ENCODE measurements at regions not wholly inside any gene's neighbourhood (a gene's known extent, or its start where the extent isn't known, plus 50 kb on each side); places are given as distances from the start of the nearest gene placed in this dataset.

- no peak overlapping the region for H3K27ac Mint-ChIP-seq
- Histone ChIP-seq H3K36me3 (replicated peaks in 1 of 2; ENCODE audit: control extremely low read depth in 1 of 2, control insufficient read depth in 1 of 2, extremely low read depth in 1 of 2, insufficient read depth in 2 of 2, low read length in 1 of 2) (no peaks in the 10 kb centered on the region), H3K9me3 (ENCODE audit: control extremely low read depth in 1 of 3, control insufficient read depth in 2 of 3, insufficient read depth in 1 of 3, low read length in 2 of 3) (no peaks in the 10 kb centered on the region), H3K4me1 (ENCODE audit: control insufficient read depth in 2 of 2, insufficient read depth in 2 of 2, low read length in 2 of 2) (no peaks in the 10 kb centered on the region), H3K9ac (ENCODE audit: low read length) (no peak overlapping the region), H2AFZ (ENCODE audit: insufficient read depth, low read depth, low read length, poor library complexity, severe bottlenecking) (no peak overlapping the region), H4K20me1 (ENCODE audit: control insufficient read depth, insufficient read depth, low read length, poor library complexity, severe bottlenecking) (no peaks in the 10 kb centered on the region), H3K27ac (ENCODE audit: low read length in 2 of 2) (no peak overlapping the region), H3K79me2 (ENCODE audit: control insufficient read depth, insufficient read depth, low read length) (no peaks in the 10 kb centered on the region), H3K4me3 (ENCODE audit: control extremely low read depth in 1 of 5, extremely low read depth in 1 of 5, insufficient read depth in 1 of 5, low read depth in 2 of 5, low read length in 4 of 5) (no peak overlapping the region), H3K27me3 (replicated peaks in 1 of 4; ENCODE audit: control extremely low read depth in 1 of 4, control insufficient read depth in 3 of 4, insufficient read depth in 4 of 4, low read length in 3 of 4) (peaks cover 0 to 8% (median 2%) of the 10 kb centered on the region in 4 experiments), H3K4me2 (replicated peaks; ENCODE audit: low read depth, low read length, poor library complexity, severe bottlenecking) (no peak overlapping the region)
- ChIA-PET POLR2A (no interaction called here), CTCF (interaction anchor here (0.9 to 2.8 kb wide), 6 partner anchors 8 to 734 kb away, joined by 3 to 21 read pairs (median 6); no protein-coding TSS in a partner anchor)
- no CpG with 5 or more reads among the region's 3 CpGs for WGBS (ENCODE audit: insufficient coverage)
- H3K4me3 Mint-ChIP-seq = no peak overlapping the region
- peaks cover 23% of the 10 kb centered on the region for H3K27me3 Mint-ChIP-seq
- intact Hi-C loops (cut with micrococcal nuclease) = no loop called here
- no peak for DNase-seq
- no peak for ATAC-seq (ENCODE audit: low read depth)
- H3K4me1 Mint-ChIP-seq = no peaks in the 10 kb centered on the region
- TF ChIP-seq, protein P1, sequence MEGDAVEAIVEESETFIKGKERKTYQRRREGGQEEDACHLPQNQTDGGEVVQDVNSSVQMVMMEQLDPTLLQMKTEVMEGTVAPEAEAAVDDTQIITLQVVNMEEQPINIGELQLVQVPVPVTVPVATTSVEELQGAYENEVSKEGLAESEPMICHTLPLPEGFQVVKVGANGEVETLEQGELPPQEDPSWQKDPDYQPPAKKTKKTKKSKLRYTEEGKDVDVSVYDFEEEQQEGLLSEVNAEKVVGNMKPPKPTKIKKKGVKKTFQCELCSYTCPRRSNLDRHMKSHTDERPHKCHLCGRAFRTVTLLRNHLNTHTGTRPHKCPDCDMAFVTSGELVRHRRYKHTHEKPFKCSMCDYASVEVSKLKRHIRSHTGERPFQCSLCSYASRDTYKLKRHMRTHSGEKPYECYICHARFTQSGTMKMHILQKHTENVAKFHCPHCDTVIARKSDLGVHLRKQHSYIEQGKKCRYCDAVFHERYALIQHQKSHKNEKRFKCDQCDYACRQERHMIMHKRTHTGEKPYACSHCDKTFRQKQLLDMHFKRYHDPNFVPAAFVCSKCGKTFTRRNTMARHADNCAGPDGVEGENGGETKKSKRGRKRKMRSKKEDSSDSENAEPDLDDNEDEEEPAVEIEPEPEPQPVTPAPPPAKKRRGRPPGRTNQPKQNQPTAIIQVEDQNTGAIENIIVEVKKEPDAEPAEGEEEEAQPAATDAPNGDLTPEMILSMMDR (IDR thresholded peaks at IDR 0.05) = no peak
- no peak for TF ChIP-seq EZH2 (IDR thresholded peaks at IDR 0.05; ENCODE audit: borderline replicate concordance, insufficient read depth, low read depth, low read length, poor library complexity, severe bottlenecking)
- no peaks in the 10 kb centered on the region for H3K9me3 Mint-ChIP-seq (ENCODE audit: insufficient read depth)
Measured at GRCh38 chr2:18380321-18380720, 180.1 kb downstream of the RDH14 start.

- Histone ChIP-seq H4K20me1 (ENCODE audit: control insufficient read depth, insufficient read depth, low read length, poor library complexity, severe bottlenecking) (no peaks in the 10 kb centered on the region), H2AFZ (ENCODE audit: insufficient read depth, low read depth, low read length, poor library complexity, severe bottlenecking) (no peak overlapping the region), H3K4me3 (ENCODE audit: control extremely low read depth in 1 of 5, extremely low read depth in 1 of 5, insufficient read depth in 1 of 5, low read depth in 2 of 5, low read length in 4 of 5) (no peak overlapping the region), H3K27ac (ENCODE audit: low read length in 2 of 2) (no peak overlapping the region), H3K4me2 (replicated peaks; ENCODE audit: low read depth, low read length, poor library complexity, severe bottlenecking) (no peak overlapping the region), H3K9ac (ENCODE audit: low read length) (no peak overlapping the region), H3K9me3 (ENCODE audit: control extremely low read depth in 1 of 3, control insufficient read depth in 2 of 3, insufficient read depth in 1 of 3, low read length in 2 of 3) (no peaks in the 10 kb centered on the region), H3K4me1 (ENCODE audit: control insufficient read depth in 2 of 2, insufficient read depth in 2 of 2, low read length in 2 of 2) (no peaks in the 10 kb centered on the region), H3K79me2 (ENCODE audit: control insufficient read depth, insufficient read depth, low read length) (no peaks in the 10 kb centered on the region), H3K36me3 (replicated peaks in 1 of 2; ENCODE audit: control extremely low read depth in 1 of 2, control insufficient read depth in 1 of 2, extremely low read depth in 1 of 2, insufficient read depth in 2 of 2, low read length in 1 of 2) (no peaks in the 10 kb centered on the region), H3K27me3 (replicated peaks in 1 of 4; ENCODE audit: control extremely low read depth in 1 of 4, control insufficient read depth in 3 of 4, insufficient read depth in 4 of 4, low read length in 3 of 4) (peaks cover 0 to 8% (median 2%) of the 10 kb centered on the region in 4 experiments)
- 67% methylated on average over 6 of the region's 7 CpGs for WGBS (ENCODE audit: insufficient coverage)
- DNase-seq (no peak), ATAC-seq (ENCODE audit: low read depth) (no peak)
- POLR2A ChIA-PET = no interaction called here
- Mint-ChIP-seq H3K27me3 (peaks cover 23% of the 10 kb centered on the region), H3K4me1 (no peaks in the 10 kb centered on the region), H3K27ac (no peak overlapping the region), H3K4me3 (no peak overlapping the region), H3K9me3 (ENCODE audit: insufficient read depth) (no peaks in the 10 kb centered on the region)
- TF ChIP-seq EZH2 (IDR thresholded peaks at IDR 0.05; ENCODE audit: borderline replicate concordance, insufficient read depth, low read depth, low read length, poor library complexity, severe bottlenecking) = no peak
- TF ChIP-seq, protein P1 (IDR thresholded peaks at IDR 0.05) = no peak
- intact Hi-C loops (cut with micrococcal nuclease) = loop anchor here (5.0 kb wide), 1 partner anchor 663 kb away; no protein-coding TSS in a partner anchor
- CTCF ChIA-PET = interaction anchor here (1.0 to 2.8 kb wide), 5 partner anchors 8 to 734 kb away, joined by 4 to 21 read pairs (median 7); no protein-coding TSS in a partner anchor
Measured at GRCh38 chr2:18379870-18380269, 180.6 kb downstream of the RDH14 start.

All from B cell (primary cell).